H9 (cell line): ENCODE measurements at regions not wholly inside any gene's neighbourhood (a gene's known extent, or its start where the extent isn't known, plus 50 kb on each side); places are given as distances from the start of the nearest gene placed in this dataset.

Source experiments
- DNase-seq: peaks from one replicate; pipeline ENCODE4 v3.0.0-alpha.2; 2017
- H2AFZ ChIP-seq: one replicate; pipeline ENCODE4 v1.6.1; 2013; ENCODE audit warnings: mild to moderate bottlenecking, low read length, control low read depth, moderate library complexity
- H2AK5ac ChIP-seq: 2 replicates; pipeline ENCODE4 v1.6.1; 2013; ENCODE audit warnings: low read length, control low read depth, mixed read lengths; ENCODE audit not compliant: insufficient read length
- H2BK120ac ChIP-seq: one replicate; pipeline ENCODE4 v1.6.1; 2013; ENCODE audit warnings: low read depth, mild to moderate bottlenecking, low read length, control low read depth, inconsistent platforms; ENCODE audit not compliant: poor library complexity, severe bottlenecking
- H2BK12ac ChIP-seq: 2 replicates; pipeline ENCODE4 v1.6.1; 2013; ENCODE audit warnings: low read length, control low read depth, mixed read lengths, low read depth; ENCODE audit not compliant: insufficient read length
- H2BK15ac ChIP-seq: 2 replicates; pipeline ENCODE4 v1.6.1; 2013; ENCODE audit warnings: low read depth, low read length, control low read depth
- H2BK20ac ChIP-seq: one replicate; pipeline ENCODE4 v1.6.1; 2013; ENCODE audit warnings: low read depth, mild to moderate bottlenecking, low read length, control low read depth, inconsistent platforms; ENCODE audit not compliant: poor library complexity, severe bottlenecking
- H2BK5ac ChIP-seq: 2 replicates; pipeline ENCODE4 v1.6.1; 2013; ENCODE audit warnings: low read length, control low read depth, mixed read lengths; ENCODE audit not compliant: insufficient read length
- H3K14ac ChIP-seq: 2 replicates; pipeline ENCODE4 v1.6.1; 2013; ENCODE audit warnings: low read length, control low read depth; ENCODE audit not compliant: insufficient read depth
- H3K18ac ChIP-seq: 2 replicates; pipeline ENCODE4 v1.6.1; 2013; ENCODE audit warnings: low read depth, mild to moderate bottlenecking, mixed read lengths, low read length, control low read depth; ENCODE audit not compliant: insufficient read length
- H3K23ac ChIP-seq: 2 replicates; pipeline ENCODE4 v1.6.1; 2013; ENCODE audit warnings: low read length, control low read depth, mixed read lengths, low read depth; ENCODE audit not compliant: insufficient read length
- H3K23me2 ChIP-seq: 2 replicates; pipeline ENCODE4 v1.6.1; 2013; ENCODE audit warnings: low read depth, mild to moderate bottlenecking, mixed read lengths, low read length, control low read depth; ENCODE audit not compliant: insufficient read length, poor library complexity, severe bottlenecking
- H3K27ac ChIP-seq: 2 replicates; pipeline ENCODE4 v1.5.1; 2013; ENCODE audit warnings: low read length, control low read depth, mixed read lengths, low read depth; ENCODE audit not compliant: insufficient read length
- H3K27me3 ChIP-seq: 2 replicates; pipeline ENCODE4 v1.6.1; 2013; ENCODE audit warnings: low read length, control low read depth, inconsistent platforms; ENCODE audit not compliant: insufficient read depth
- H3K4ac ChIP-seq: 2 replicates; pipeline ENCODE4 v1.6.1; 2013; ENCODE audit warnings: low read depth, mild to moderate bottlenecking, control low read depth, inconsistent platforms, low read length, moderate library complexity
- H3K4me1 ChIP-seq: 2 replicates; pipeline ENCODE4 v1.6.1; 2013; ENCODE audit warnings: low read length, control low read depth, inconsistent platforms; ENCODE audit not compliant: insufficient read depth
- H3K4me2 ChIP-seq: 2 replicates; pipeline ENCODE4 v1.6.1; 2013; ENCODE audit warnings: low read length, control low read depth, mixed read lengths; ENCODE audit not compliant: insufficient read length, insufficient read depth
- H3K56ac ChIP-seq: 2 replicates; pipeline ENCODE4 v1.6.1; 2013; ENCODE audit warnings: low read depth, mild to moderate bottlenecking, mixed read lengths, low read length, control low read depth; ENCODE audit not compliant: insufficient read length
- H3K79me1 ChIP-seq: 2 replicates; pipeline ENCODE4 v1.6.1; 2013; ENCODE audit warnings: low read depth, mild to moderate bottlenecking, moderate library complexity, low read length, control low read depth, inconsistent platforms; ENCODE audit not compliant: insufficient read depth, poor library complexity, severe bottlenecking
- H3K79me2 ChIP-seq: 2 replicates; pipeline ENCODE4 v1.6.1; 2013; ENCODE audit warnings: low read length, control low read depth, inconsistent platforms; ENCODE audit not compliant: insufficient read depth
- H3K9ac ChIP-seq: 2 replicates; pipeline ENCODE4 v1.6.1; 2013; ENCODE audit warnings: low read length, control low read depth, mixed read lengths; ENCODE audit not compliant: insufficient read length; ENCODE audit errors: extremely low read depth
- H3K9me3 ChIP-seq: one replicate; pipeline ENCODE4 v1.6.1; 2013; ENCODE audit warnings: low read depth, low read length, inconsistent platforms; ENCODE audit not compliant: control insufficient read depth
- H3T11ph ChIP-seq: one replicate; pipeline ENCODE4 v1.6.1; 2013; ENCODE audit warnings: mild to moderate bottlenecking, low read length, control low read depth, inconsistent platforms
- H4K20me1 ChIP-seq: one replicate; pipeline ENCODE4 v1.6.1; 2013; ENCODE audit not compliant: control insufficient read depth, insufficient read length, insufficient read depth
- H4K5ac ChIP-seq: 2 replicates; pipeline ENCODE4 v1.6.1; 2013; ENCODE audit warnings: low read depth, mild to moderate bottlenecking, mixed read lengths, low read length, control low read depth; ENCODE audit not compliant: insufficient read length
- H4K8ac ChIP-seq: replicated peaks from 2 replicates; pipeline ENCODE4 v1.6.1; 2013; ENCODE audit warnings: low read length, control low read depth, mixed read lengths, low read depth; ENCODE audit not compliant: insufficient read length
- H4K91ac ChIP-seq: 2 replicates; pipeline ENCODE4 v1.6.1; 2013; ENCODE audit warnings: low read depth, mild to moderate bottlenecking, moderate library complexity, mixed read lengths, low read length, control low read depth; ENCODE audit not compliant: insufficient read length
- H3K27ac Mint-ChIP-seq, 3 experiments: 2 replicates in 2 of 3; 3 replicates in 1 of 3; pipeline ENCODE4 v1.8.0; 2020 to 2021; ENCODE audit warnings: mixed read lengths in 3 of 3, mild to moderate bottlenecking in 1 of 3, moderate library complexity in 1 of 3
- H3K27me3 Mint-ChIP-seq: 2 replicates; pipeline ENCODE4 v1.8.0; 2021; ENCODE audit warnings: low read depth, mild to moderate bottlenecking, moderate library complexity, mixed read lengths
- H3K36me3 Mint-ChIP-seq, 3 experiments: 2 replicates in 2 of 3; 3 replicates in 1 of 3; pipeline ENCODE4 v1.8.0; 2020 to 2021; ENCODE audit warnings: low read depth in 3 of 3, mixed read lengths in 3 of 3; ENCODE audit not compliant: insufficient read depth in 1 of 3
- H3K4me1 Mint-ChIP-seq, 2 experiments: 2 replicates each; pipeline ENCODE4 v1.8.0; 2020; ENCODE audit warnings: mixed read lengths in 2 of 2
- H3K4me3 Mint-ChIP-seq, 2 experiments: 2 replicates in 1 of 2; 3 replicates in 1 of 2; pipeline ENCODE4 v1.8.0; 2020 to 2021; ENCODE audit warnings: mild to moderate bottlenecking in 2 of 2, mixed read lengths in 2 of 2, moderate library complexity in 1 of 2
- H3K9me3 Mint-ChIP-seq, 2 experiments: 2 replicates in 1 of 2; 3 replicates in 1 of 2; pipeline ENCODE4 v1.8.0; 2020; ENCODE audit warnings: mild to moderate bottlenecking in 2 of 2, mixed read lengths in 2 of 2, moderate library complexity in 1 of 2
- WGBS: extraction: QIAGEN DNeasy Blood & Tissue Kit; methylation state at CpG from one replicate; pipeline ENCODE4 v1.1.7; 2013; ENCODE audit warnings: missing lambda C conversion rate, low lambda C conversion rate, mixed read lengths; ENCODE audit not compliant: insufficient read length; ENCODE audit errors: extremely low coverage; 5-methylcytosine and 5-hydroxymethylcytosine counted together
- TF ChIP-seq, protein P1 (sequence below): fragments of 200-600 bp; sonication (generic); conservative IDR thresholded peaks from 3 replicates; pipeline ENCODE4 v1.8.0; 2021; ENCODE audit warnings: antibody characterized with exemption, mild to moderate bottlenecking

DNA sequence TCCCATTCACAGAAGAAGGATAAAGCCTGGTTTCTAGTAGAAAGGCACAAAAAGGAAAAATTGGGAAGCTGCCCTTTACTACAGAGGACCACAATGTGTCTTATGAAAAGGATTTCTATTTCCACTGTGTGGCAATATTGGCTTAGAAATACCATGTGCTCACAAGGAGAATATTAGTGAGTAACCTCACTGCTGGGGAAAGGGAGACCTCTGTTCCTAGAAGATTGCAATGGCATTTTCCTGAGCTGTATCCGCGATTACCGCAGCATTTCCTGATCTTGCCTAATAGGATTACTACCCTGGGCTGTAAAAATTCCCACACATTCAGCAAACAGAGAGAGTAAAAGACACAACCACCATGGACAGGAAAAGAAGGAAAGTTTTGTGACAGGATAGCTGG, 308.8 kb upstream of the TECRL start:
- Histone ChIP-seq H2BK12ac (no peak overlapping the region), H3K56ac (no peak overlapping the region), H3K27me3 (no peaks in the 10 kb centered on the region), H3K23ac (no peak overlapping the region), H2BK120ac (no peak overlapping the region), H3K18ac (no peak overlapping the region), H2BK15ac (no peak overlapping the region), H3T11ph (no peak overlapping the region), H3K79me2 (no peaks in the 10 kb centered on the region), H2BK5ac (no peak overlapping the region), H4K91ac (no peak overlapping the region), H3K4me1 (no peaks in the 10 kb centered on the region; the same call in 1 of the 2 replicates), H3K14ac (no peak overlapping the region), H4K8ac (no peak overlapping the region), H4K5ac (no peak overlapping the region), H3K27ac (no peak overlapping the region), H3K23me2 (no peaks in the 10 kb centered on the region), H3K9ac (no peak overlapping the region), H4K20me1 (no peaks in the 10 kb centered on the region), H2AK5ac (no peak overlapping the region), H2BK20ac (no peak overlapping the region), H3K79me1 (no peaks in the 10 kb centered on the region), H3K9me3 (peaks cover 11% of the 10 kb centered on the region), H3K4me2 (no peak overlapping the region), H2AFZ (no peak overlapping the region), H3K4ac (no peak overlapping the region)
- H3K36me3 Mint-ChIP-seq = peaks cover 21 to 26% (median 21%) of the 10 kb centered on the region in 3 experiments
- WGBS = no CpG with 5 or more reads among the region's 3 CpGs
- H3K4me1 Mint-ChIP-seq = peaks cover 12 to 26% of the 10 kb centered on the region in 2 experiments
- no peaks in the 10 kb centered on the region for H3K27me3 Mint-ChIP-seq
- no peak overlapping the region for H3K27ac Mint-ChIP-seq
- DNase-seq = no peak
- H3K9me3 Mint-ChIP-seq = peaks cover 11 to 21% of the 10 kb centered on the region in 2 experiments
- TF ChIP-seq, protein P1, sequence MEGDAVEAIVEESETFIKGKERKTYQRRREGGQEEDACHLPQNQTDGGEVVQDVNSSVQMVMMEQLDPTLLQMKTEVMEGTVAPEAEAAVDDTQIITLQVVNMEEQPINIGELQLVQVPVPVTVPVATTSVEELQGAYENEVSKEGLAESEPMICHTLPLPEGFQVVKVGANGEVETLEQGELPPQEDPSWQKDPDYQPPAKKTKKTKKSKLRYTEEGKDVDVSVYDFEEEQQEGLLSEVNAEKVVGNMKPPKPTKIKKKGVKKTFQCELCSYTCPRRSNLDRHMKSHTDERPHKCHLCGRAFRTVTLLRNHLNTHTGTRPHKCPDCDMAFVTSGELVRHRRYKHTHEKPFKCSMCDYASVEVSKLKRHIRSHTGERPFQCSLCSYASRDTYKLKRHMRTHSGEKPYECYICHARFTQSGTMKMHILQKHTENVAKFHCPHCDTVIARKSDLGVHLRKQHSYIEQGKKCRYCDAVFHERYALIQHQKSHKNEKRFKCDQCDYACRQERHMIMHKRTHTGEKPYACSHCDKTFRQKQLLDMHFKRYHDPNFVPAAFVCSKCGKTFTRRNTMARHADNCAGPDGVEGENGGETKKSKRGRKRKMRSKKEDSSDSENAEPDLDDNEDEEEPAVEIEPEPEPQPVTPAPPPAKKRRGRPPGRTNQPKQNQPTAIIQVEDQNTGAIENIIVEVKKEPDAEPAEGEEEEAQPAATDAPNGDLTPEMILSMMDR = peak; percentile 37; the same call in 2 of the 3 replicates
- H3K4me3 Mint-ChIP-seq = no peak overlapping the region
